H9 (cell line): ENCODE measurements at regions not wholly inside any gene's neighbourhood (a gene's known extent, or its start where the extent isn't known, plus 50 kb on each side); places are given as distances from the start of the nearest gene placed in this dataset.

Experiments
- DNase-seq: peaks from one replicate; pipeline ENCODE4 v3.0.0-alpha.2; 2017
- H2AFZ ChIP-seq: one replicate; pipeline ENCODE4 v1.6.1; 2013; ENCODE audit warnings: mild to moderate bottlenecking, low read length, control low read depth, moderate library complexity
- H2AK5ac ChIP-seq: 2 replicates; pipeline ENCODE4 v1.6.1; 2013; ENCODE audit warnings: low read length, control low read depth, mixed read lengths; ENCODE audit not compliant: insufficient read length
- H2BK120ac ChIP-seq: one replicate; pipeline ENCODE4 v1.6.1; 2013; ENCODE audit warnings: low read depth, mild to moderate bottlenecking, low read length, control low read depth, inconsistent platforms; ENCODE audit not compliant: poor library complexity, severe bottlenecking
- H2BK12ac ChIP-seq: 2 replicates; pipeline ENCODE4 v1.6.1; 2013; ENCODE audit warnings: low read length, control low read depth, mixed read lengths, low read depth; ENCODE audit not compliant: insufficient read length
- H2BK15ac ChIP-seq: 2 replicates; pipeline ENCODE4 v1.6.1; 2013; ENCODE audit warnings: low read depth, low read length, control low read depth
- H2BK20ac ChIP-seq: one replicate; pipeline ENCODE4 v1.6.1; 2013; ENCODE audit warnings: low read depth, mild to moderate bottlenecking, low read length, control low read depth, inconsistent platforms; ENCODE audit not compliant: poor library complexity, severe bottlenecking
- H2BK5ac ChIP-seq: 2 replicates; pipeline ENCODE4 v1.6.1; 2013; ENCODE audit warnings: low read length, control low read depth, mixed read lengths; ENCODE audit not compliant: insufficient read length
- H3K14ac ChIP-seq: 2 replicates; pipeline ENCODE4 v1.6.1; 2013; ENCODE audit warnings: low read length, control low read depth; ENCODE audit not compliant: insufficient read depth
- H3K18ac ChIP-seq: 2 replicates; pipeline ENCODE4 v1.6.1; 2013; ENCODE audit warnings: low read depth, mild to moderate bottlenecking, mixed read lengths, low read length, control low read depth; ENCODE audit not compliant: insufficient read length
- H3K23ac ChIP-seq: 2 replicates; pipeline ENCODE4 v1.6.1; 2013; ENCODE audit warnings: low read length, control low read depth, mixed read lengths, low read depth; ENCODE audit not compliant: insufficient read length
- H3K23me2 ChIP-seq: 2 replicates; pipeline ENCODE4 v1.6.1; 2013; ENCODE audit warnings: low read depth, mild to moderate bottlenecking, mixed read lengths, low read length, control low read depth; ENCODE audit not compliant: insufficient read length, poor library complexity, severe bottlenecking
- H3K27ac ChIP-seq: 2 replicates; pipeline ENCODE4 v1.5.1; 2013; ENCODE audit warnings: low read length, control low read depth, mixed read lengths, low read depth; ENCODE audit not compliant: insufficient read length
- H3K27me3 ChIP-seq: 2 replicates; pipeline ENCODE4 v1.6.1; 2013; ENCODE audit warnings: low read length, control low read depth, inconsistent platforms; ENCODE audit not compliant: insufficient read depth
- H3K4ac ChIP-seq: 2 replicates; pipeline ENCODE4 v1.6.1; 2013; ENCODE audit warnings: low read depth, mild to moderate bottlenecking, control low read depth, inconsistent platforms, low read length, moderate library complexity
- H3K4me1 ChIP-seq: 2 replicates; pipeline ENCODE4 v1.6.1; 2013; ENCODE audit warnings: low read length, control low read depth, inconsistent platforms; ENCODE audit not compliant: insufficient read depth
- H3K4me2 ChIP-seq: 2 replicates; pipeline ENCODE4 v1.6.1; 2013; ENCODE audit warnings: low read length, control low read depth, mixed read lengths; ENCODE audit not compliant: insufficient read length, insufficient read depth
- H3K56ac ChIP-seq: 2 replicates; pipeline ENCODE4 v1.6.1; 2013; ENCODE audit warnings: low read depth, mild to moderate bottlenecking, mixed read lengths, low read length, control low read depth; ENCODE audit not compliant: insufficient read length
- H3K79me1 ChIP-seq: 2 replicates; pipeline ENCODE4 v1.6.1; 2013; ENCODE audit warnings: low read depth, mild to moderate bottlenecking, moderate library complexity, low read length, control low read depth, inconsistent platforms; ENCODE audit not compliant: insufficient read depth, poor library complexity, severe bottlenecking
- H3K79me2 ChIP-seq: 2 replicates; pipeline ENCODE4 v1.6.1; 2013; ENCODE audit warnings: low read length, control low read depth, inconsistent platforms; ENCODE audit not compliant: insufficient read depth
- H3K9ac ChIP-seq: 2 replicates; pipeline ENCODE4 v1.6.1; 2013; ENCODE audit warnings: low read length, control low read depth, mixed read lengths; ENCODE audit not compliant: insufficient read length; ENCODE audit errors: extremely low read depth
- H3K9me3 ChIP-seq: one replicate; pipeline ENCODE4 v1.6.1; 2013; ENCODE audit warnings: low read depth, low read length, inconsistent platforms; ENCODE audit not compliant: control insufficient read depth
- H3T11ph ChIP-seq: one replicate; pipeline ENCODE4 v1.6.1; 2013; ENCODE audit warnings: mild to moderate bottlenecking, low read length, control low read depth, inconsistent platforms
- H4K20me1 ChIP-seq: one replicate; pipeline ENCODE4 v1.6.1; 2013; ENCODE audit not compliant: control insufficient read depth, insufficient read length, insufficient read depth
- H4K5ac ChIP-seq: 2 replicates; pipeline ENCODE4 v1.6.1; 2013; ENCODE audit warnings: low read depth, mild to moderate bottlenecking, mixed read lengths, low read length, control low read depth; ENCODE audit not compliant: insufficient read length
- H4K8ac ChIP-seq: replicated peaks from 2 replicates; pipeline ENCODE4 v1.6.1; 2013; ENCODE audit warnings: low read length, control low read depth, mixed read lengths, low read depth; ENCODE audit not compliant: insufficient read length
- H4K91ac ChIP-seq: 2 replicates; pipeline ENCODE4 v1.6.1; 2013; ENCODE audit warnings: low read depth, mild to moderate bottlenecking, moderate library complexity, mixed read lengths, low read length, control low read depth; ENCODE audit not compliant: insufficient read length
- H3K27ac Mint-ChIP-seq, 3 experiments: 2 replicates in 2 of 3; 3 replicates in 1 of 3; pipeline ENCODE4 v1.8.0; 2020 to 2021; ENCODE audit warnings: mixed read lengths in 3 of 3, mild to moderate bottlenecking in 1 of 3, moderate library complexity in 1 of 3
- H3K27me3 Mint-ChIP-seq: 2 replicates; pipeline ENCODE4 v1.8.0; 2021; ENCODE audit warnings: low read depth, mild to moderate bottlenecking, moderate library complexity, mixed read lengths
- H3K36me3 Mint-ChIP-seq, 3 experiments: 2 replicates in 2 of 3; 3 replicates in 1 of 3; pipeline ENCODE4 v1.8.0; 2020 to 2021; ENCODE audit warnings: low read depth in 3 of 3, mixed read lengths in 3 of 3; ENCODE audit not compliant: insufficient read depth in 1 of 3
- H3K4me1 Mint-ChIP-seq, 2 experiments: 2 replicates each; pipeline ENCODE4 v1.8.0; 2020; ENCODE audit warnings: mixed read lengths in 2 of 2
- H3K4me3 Mint-ChIP-seq, 2 experiments: 2 replicates in 1 of 2; 3 replicates in 1 of 2; pipeline ENCODE4 v1.8.0; 2020 to 2021; ENCODE audit warnings: mild to moderate bottlenecking in 2 of 2, mixed read lengths in 2 of 2, moderate library complexity in 1 of 2
- H3K9me3 Mint-ChIP-seq, 2 experiments: 2 replicates in 1 of 2; 3 replicates in 1 of 2; pipeline ENCODE4 v1.8.0; 2020; ENCODE audit warnings: mild to moderate bottlenecking in 2 of 2, mixed read lengths in 2 of 2, moderate library complexity in 1 of 2
- WGBS: extraction: QIAGEN DNeasy Blood & Tissue Kit; methylation state at CpG from one replicate; pipeline ENCODE4 v1.1.7; 2013; ENCODE audit warnings: missing lambda C conversion rate, low lambda C conversion rate, mixed read lengths; ENCODE audit not compliant: insufficient read length; ENCODE audit errors: extremely low coverage; 5-methylcytosine and 5-hydroxymethylcytosine counted together
- TF ChIP-seq, protein P1 (sequence below): fragments of 200-600 bp; sonication (generic); conservative IDR thresholded peaks from 3 replicates; pipeline ENCODE4 v1.8.0; 2021; ENCODE audit warnings: antibody characterized with exemption, mild to moderate bottlenecking

GRCh38 chr14:44775248-44775647 is 186.5 kb downstream of the KLHL28 start:
- no peak overlapping the region for H3K18ac ChIP-seq
- no peaks in the 10 kb centered on the region for H3K79me1 ChIP-seq
- H3K36me3 Mint-ChIP-seq: no peaks in the 10 kb centered on the region

More at GRCh38 chr14:44775248-44775647, 186.5 kb downstream of the KLHL28 start:
- no peak overlapping the region for H3K4me2 ChIP-seq
- no peaks in the 10 kb centered on the region for H3K4me1 ChIP-seq
- H2AK5ac ChIP-seq: no peak overlapping the region
- H3K79me2 ChIP-seq: no peaks in the 10 kb centered on the region
- H4K91ac ChIP-seq: no peak overlapping the region
- no peak for DNase-seq
- no peak overlapping the region for H3T11ph ChIP-seq
- H3K27me3 ChIP-seq: no peaks in the 10 kb centered on the region
- no peak overlapping the region for H3K27ac ChIP-seq
- H4K8ac ChIP-seq: no peak overlapping the region
- no peak overlapping the region for H3K14ac ChIP-seq
- no peak overlapping the region for H2BK12ac ChIP-seq
- H3K4me3 Mint-ChIP-seq: no peak overlapping the region
- no peak overlapping the region for H3K56ac ChIP-seq
- H2BK20ac ChIP-seq: no peak overlapping the region
- H3K4me1 Mint-ChIP-seq: no peaks in the 10 kb centered on the region
- H3K4ac ChIP-seq: no peak overlapping the region
- H2BK5ac ChIP-seq: no peak overlapping the region
- no peaks in the 10 kb centered on the region for H3K23me2 ChIP-seq
- no peaks in the 10 kb centered on the region for H4K20me1 ChIP-seq
- H4K5ac ChIP-seq: no peak overlapping the region
- TF ChIP-seq, protein P1, sequence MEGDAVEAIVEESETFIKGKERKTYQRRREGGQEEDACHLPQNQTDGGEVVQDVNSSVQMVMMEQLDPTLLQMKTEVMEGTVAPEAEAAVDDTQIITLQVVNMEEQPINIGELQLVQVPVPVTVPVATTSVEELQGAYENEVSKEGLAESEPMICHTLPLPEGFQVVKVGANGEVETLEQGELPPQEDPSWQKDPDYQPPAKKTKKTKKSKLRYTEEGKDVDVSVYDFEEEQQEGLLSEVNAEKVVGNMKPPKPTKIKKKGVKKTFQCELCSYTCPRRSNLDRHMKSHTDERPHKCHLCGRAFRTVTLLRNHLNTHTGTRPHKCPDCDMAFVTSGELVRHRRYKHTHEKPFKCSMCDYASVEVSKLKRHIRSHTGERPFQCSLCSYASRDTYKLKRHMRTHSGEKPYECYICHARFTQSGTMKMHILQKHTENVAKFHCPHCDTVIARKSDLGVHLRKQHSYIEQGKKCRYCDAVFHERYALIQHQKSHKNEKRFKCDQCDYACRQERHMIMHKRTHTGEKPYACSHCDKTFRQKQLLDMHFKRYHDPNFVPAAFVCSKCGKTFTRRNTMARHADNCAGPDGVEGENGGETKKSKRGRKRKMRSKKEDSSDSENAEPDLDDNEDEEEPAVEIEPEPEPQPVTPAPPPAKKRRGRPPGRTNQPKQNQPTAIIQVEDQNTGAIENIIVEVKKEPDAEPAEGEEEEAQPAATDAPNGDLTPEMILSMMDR: no peak
- H2BK120ac ChIP-seq: no peak overlapping the region
- H3K9me3 Mint-ChIP-seq: no peaks in the 10 kb centered on the region; a peak in 1 of 5 replicates
- no peak overlapping the region for H2AFZ ChIP-seq
- H3K9me3 ChIP-seq: no peaks in the 10 kb centered on the region
- no peaks in the 10 kb centered on the region for H3K27me3 Mint-ChIP-seq
- H2BK15ac ChIP-seq: no peak overlapping the region
- no CpG with 5 or more reads among the region's 3 CpGs for WGBS
- no peak overlapping the region for H3K9ac ChIP-seq
- no peak overlapping the region for H3K23ac ChIP-seq
- no peak overlapping the region for H3K27ac Mint-ChIP-seq
